HL-60 (cell line): ENCODE measurements at regions not wholly inside any gene's neighbourhood (a gene's known extent, or its start where the extent isn't known, plus 50 kb on each side); places are given as distances from the start of the nearest gene placed in this dataset.

Experiments
- DNase-seq, 2 experiments: peaks; one replicate each; pipeline ENCODE4 v3.0.0-alpha.2; 2010 to 2020; ENCODE audit warnings: low read depth in 1 of 2, low spot score in 1 of 2
- H3K27ac ChIP-seq: fragments of 250-450 bp; sonication (Bioruptor Pico); replicated peaks from 2 replicates; pipeline ENCODE4 v1.5.1; 2020; ENCODE audit warnings: mild to moderate bottlenecking, moderate library complexity
- H3K27me3 ChIP-seq: fragments of 250-450 bp; sonication (Bioruptor Pico); 2 replicates; pipeline ENCODE4 v1.5.1; 2021; ENCODE audit warnings: mild to moderate bottlenecking, moderate library complexity; ENCODE audit not compliant: insufficient read depth, poor library complexity, severe bottlenecking
- H3K4me3 ChIP-seq: replicated peaks from 2 replicates; pipeline ENCODE4 v1.5.1; 2011; ENCODE audit warnings: mild to moderate bottlenecking, control low read depth, low read length; ENCODE audit not compliant: insufficient read depth
- GABPA ChIP-seq: IDR thresholded peaks from 2 replicates; pipeline ENCODE4 v1.6.1; 2012; ENCODE audit warnings: low read depth
- POLR2AphosphoS5 ChIP-seq: IDR thresholded peaks from 2 replicates; pipeline ENCODE4 v1.6.1; 2012; ENCODE audit warnings: low read depth
- SPI1 ChIP-seq: IDR thresholded peaks from 2 replicates; pipeline ENCODE4 v1.6.1; 2012; ENCODE audit warnings: low read depth, mild to moderate bottlenecking, borderline replicate concordance
- TF ChIP-seq, protein P1 (sequence below): IDR thresholded peaks from 2 replicates; pipeline ENCODE4 v1.6.1; 2012; ENCODE audit warnings: low read depth; ENCODE audit not compliant: insufficient replicate concordance
- TF ChIP-seq, protein P2 (sequence below): IDR thresholded peaks from one replicate; pipeline ENCODE4 v1.5.1; 2011; ENCODE audit warnings: low read length, control low read depth, inconsistent platforms; ENCODE audit not compliant: insufficient read depth

DNA sequence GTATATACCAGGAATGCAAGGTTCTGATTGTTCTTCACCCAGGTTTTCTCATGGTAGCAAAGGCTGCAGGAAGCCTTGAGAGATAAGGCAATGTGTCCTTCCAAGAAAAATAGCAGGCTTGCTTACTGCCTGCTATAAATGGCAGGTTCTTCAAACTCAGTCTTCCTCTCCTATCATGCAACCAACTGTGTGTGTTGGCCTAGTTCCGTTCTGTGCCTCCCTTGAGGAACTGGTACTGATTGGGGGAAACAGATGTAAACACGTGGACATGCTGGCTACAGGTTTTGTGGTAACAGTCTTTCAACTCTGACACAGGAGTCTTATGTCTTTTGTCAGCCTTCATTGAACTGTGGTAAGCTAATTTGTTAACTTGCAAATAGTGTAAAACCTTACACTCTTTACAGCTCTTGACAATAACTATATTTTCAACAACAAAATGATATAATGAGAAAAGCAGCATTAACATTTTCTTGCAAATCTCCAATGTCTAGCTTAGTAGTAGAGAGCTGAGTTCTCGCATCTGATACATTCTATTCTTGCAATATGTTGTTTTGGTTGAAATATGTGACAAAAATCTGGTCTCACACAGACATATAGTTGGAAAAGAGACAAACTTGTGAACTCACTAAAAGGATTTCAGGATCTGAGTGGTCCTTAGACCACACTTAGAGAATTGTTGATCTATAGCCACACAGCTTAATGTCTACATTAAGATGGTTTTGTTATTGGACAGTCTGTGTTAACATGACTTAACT is 54.7 kb upstream of the LSM8 start:
- Histone ChIP-seq H3K27ac (no peak overlapping the region), H3K27me3 (no peaks in the 10 kb centered on the region), H3K4me3 (no peak overlapping the region)
- TF ChIP-seq GABPA, result no peak
- TF ChIP-seq, protein P1, sequence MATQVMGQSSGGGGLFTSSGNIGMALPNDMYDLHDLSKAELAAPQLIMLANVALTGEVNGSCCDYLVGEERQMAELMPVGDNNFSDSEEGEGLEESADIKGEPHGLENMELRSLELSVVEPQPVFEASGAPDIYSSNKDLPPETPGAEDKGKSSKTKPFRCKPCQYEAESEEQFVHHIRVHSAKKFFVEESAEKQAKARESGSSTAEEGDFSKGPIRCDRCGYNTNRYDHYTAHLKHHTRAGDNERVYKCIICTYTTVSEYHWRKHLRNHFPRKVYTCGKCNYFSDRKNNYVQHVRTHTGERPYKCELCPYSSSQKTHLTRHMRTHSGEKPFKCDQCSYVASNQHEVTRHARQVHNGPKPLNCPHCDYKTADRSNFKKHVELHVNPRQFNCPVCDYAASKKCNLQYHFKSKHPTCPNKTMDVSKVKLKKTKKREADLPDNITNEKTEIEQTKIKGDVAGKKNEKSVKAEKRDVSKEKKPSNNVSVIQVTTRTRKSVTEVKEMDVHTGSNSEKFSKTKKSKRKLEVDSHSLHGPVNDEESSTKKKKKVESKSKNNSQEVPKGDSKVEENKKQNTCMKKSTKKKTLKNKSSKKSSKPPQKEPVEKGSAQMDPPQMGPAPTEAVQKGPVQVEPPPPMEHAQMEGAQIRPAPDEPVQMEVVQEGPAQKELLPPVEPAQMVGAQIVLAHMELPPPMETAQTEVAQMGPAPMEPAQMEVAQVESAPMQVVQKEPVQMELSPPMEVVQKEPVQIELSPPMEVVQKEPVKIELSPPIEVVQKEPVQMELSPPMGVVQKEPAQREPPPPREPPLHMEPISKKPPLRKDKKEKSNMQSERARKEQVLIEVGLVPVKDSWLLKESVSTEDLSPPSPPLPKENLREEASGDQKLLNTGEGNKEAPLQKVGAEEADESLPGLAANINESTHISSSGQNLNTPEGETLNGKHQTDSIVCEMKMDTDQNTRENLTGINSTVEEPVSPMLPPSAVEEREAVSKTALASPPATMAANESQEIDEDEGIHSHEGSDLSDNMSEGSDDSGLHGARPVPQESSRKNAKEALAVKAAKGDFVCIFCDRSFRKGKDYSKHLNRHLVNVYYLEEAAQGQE, result no peak
- DNase-seq, result peak in 1 of 2 experiments; percentile 7

DNA sequence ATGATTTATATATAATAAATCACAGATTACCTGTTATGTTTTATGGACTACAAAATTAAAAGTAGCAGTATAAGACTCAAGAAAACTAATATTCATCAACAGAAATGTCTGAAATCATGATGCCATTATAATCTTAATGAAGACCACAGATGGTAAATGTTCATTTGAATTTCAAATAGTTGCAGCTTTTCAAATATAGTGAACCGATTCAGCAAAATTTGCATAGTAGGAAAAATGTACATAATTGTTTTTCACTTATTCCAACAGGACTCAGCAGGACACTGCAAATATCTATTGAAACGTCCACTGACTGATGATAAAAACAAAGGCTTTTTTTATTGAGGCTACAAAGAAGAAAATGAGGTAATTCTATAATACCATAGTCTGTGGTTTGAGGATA is 51.2 kb upstream of the LSM8 start:
- no peaks in the 10 kb centered on the region for H3K27me3 ChIP-seq
- no peak overlapping the region for H3K4me3 ChIP-seq
- TF ChIP-seq, protein P2, sequence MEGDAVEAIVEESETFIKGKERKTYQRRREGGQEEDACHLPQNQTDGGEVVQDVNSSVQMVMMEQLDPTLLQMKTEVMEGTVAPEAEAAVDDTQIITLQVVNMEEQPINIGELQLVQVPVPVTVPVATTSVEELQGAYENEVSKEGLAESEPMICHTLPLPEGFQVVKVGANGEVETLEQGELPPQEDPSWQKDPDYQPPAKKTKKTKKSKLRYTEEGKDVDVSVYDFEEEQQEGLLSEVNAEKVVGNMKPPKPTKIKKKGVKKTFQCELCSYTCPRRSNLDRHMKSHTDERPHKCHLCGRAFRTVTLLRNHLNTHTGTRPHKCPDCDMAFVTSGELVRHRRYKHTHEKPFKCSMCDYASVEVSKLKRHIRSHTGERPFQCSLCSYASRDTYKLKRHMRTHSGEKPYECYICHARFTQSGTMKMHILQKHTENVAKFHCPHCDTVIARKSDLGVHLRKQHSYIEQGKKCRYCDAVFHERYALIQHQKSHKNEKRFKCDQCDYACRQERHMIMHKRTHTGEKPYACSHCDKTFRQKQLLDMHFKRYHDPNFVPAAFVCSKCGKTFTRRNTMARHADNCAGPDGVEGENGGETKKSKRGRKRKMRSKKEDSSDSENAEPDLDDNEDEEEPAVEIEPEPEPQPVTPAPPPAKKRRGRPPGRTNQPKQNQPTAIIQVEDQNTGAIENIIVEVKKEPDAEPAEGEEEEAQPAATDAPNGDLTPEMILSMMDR, result no peak
- TF ChIP-seq POLR2AphosphoS5, result no peak
- TF ChIP-seq, protein P1, result no peak
- no peak for TF ChIP-seq SPI1
- TF ChIP-seq GABPA, result no peak
- no peak for DNase-seq
- H3K27ac ChIP-seq, result no peak overlapping the region
